ENCODE measurements at regions not wholly inside any gene's neighbourhood (a gene's known extent, or its start where the extent isn't known, plus 50 kb on each side); places are given as distances from the start of the nearest gene placed in this dataset.

GRCh38 chr4:124199185-124199584 is 513.3 kb downstream of the ANKRD50 start:
- no peak for DNase-seq

GRCh38 chr4:124199755-124200154 is 512.8 kb downstream of the ANKRD50 start:
- no peak for DNase-seq

- no peak for DNase-seq
Measured at GRCh38 chr4:124201636-124202035, 510.9 kb downstream of the ANKRD50 start.

- DNase-seq = no peak
Measured at GRCh38 chr4:124202099-124202498, 510.4 kb downstream of the ANKRD50 start.

- no peak for DNase-seq
Measured at GRCh38 chr4:124203613-124204238, 508.8 kb downstream of the ANKRD50 start.

- no peak for DNase-seq
Measured at GRCh38 chr4:124206779-124207605, 505.5 kb downstream of the ANKRD50 start.

- no peak for DNase-seq
Measured at GRCh38 chr4:124209211-124209610, 503.3 kb downstream of the ANKRD50 start.

GRCh38 chr4:124209626-124210025 is 502.9 kb downstream of the ANKRD50 start:
- no peak for DNase-seq

GRCh38 chr4:124210746-124211145 is 501.8 kb downstream of the ANKRD50 start:
- DNase-seq = no peak

GRCh38 chr4:124212815-124213630 is 499.5 kb downstream of the ANKRD50 start:
- no peak for DNase-seq

GRCh38 chr4:124219389-124219788 is 493.1 kb downstream of the ANKRD50 start:
- no peak for DNase-seq

GRCh38 chr4:124224256-124224655 is 488.3 kb downstream of the ANKRD50 start:
- DNase-seq = no peak

GRCh38 chr4:124227981-124228380 is 484.6 kb downstream of the ANKRD50 start:
- no peak for DNase-seq

- no peak for DNase-seq
Measured at GRCh38 chr4:124230268-124230667, 482.3 kb downstream of the ANKRD50 start.

- DNase-seq = no peak
Measured at GRCh38 chr4:124234771-124235170, 477.8 kb downstream of the ANKRD50 start.

- no peak for DNase-seq
Measured at GRCh38 chr4:124243671-124244366, 468.7 kb downstream of the ANKRD50 start.

GRCh38 chr4:124253080-124253479 is 459.5 kb downstream of the ANKRD50 start:
- no peak for DNase-seq

GRCh38 chr4:124262211-124263179 is 450.0 kb downstream of the ANKRD50 start:
- DNase-seq = peak; percentile 4 to 7

GRCh38 chr4:124265701-124266100 is 446.8 kb downstream of the ANKRD50 start:
- DNase-seq = no peak

GRCh38 chr4:124266721-124267120 is 445.8 kb downstream of the ANKRD50 start:
- no peak for DNase-seq

GRCh38 chr4:124276461-124276860 is 436.1 kb downstream of the ANKRD50 start:
- no peak for DNase-seq

GRCh38 chr4:124277691-124278090 is 434.8 kb downstream of the ANKRD50 start:
- DNase-seq = no peak
